HG03565 (cell line): ENCODE measurements at regions not wholly inside any gene's neighbourhood (a gene's known extent, or its start where the extent isn't known, plus 50 kb on each side); places are given as distances from the start of the nearest gene placed in this dataset.

ENCODE experiments used
- ATAC-seq: cut with Tn5 transposase; IDR thresholded peaks from one replicate; pipeline ENCODE4 v1.9.1; 2021; ENCODE audit warnings: mild to moderate bottlenecking, moderate library complexity; ENCODE audit not compliant: unreplicated experiment

DNA sequence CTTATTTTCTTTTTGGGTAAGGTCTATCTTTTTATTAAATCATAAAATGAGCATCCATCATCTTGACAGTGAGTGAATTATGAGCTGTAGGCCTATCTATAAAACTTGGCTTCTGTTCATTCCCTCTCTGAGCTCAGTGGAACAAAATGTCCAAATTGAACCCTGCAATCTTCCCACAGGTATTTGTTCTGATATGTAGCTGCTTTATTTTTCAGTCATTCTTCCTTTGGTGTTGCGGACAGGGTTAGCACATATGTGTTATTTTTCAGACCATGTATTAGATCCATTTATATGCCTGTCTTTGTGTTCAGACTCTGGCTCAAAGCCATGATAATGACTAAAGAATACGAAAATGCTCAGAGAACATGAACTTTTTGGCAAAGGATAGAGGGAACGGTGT lies 201.6 kb upstream of the KIAA1217 start:
- ATAC-seq, result no peak

DNA sequence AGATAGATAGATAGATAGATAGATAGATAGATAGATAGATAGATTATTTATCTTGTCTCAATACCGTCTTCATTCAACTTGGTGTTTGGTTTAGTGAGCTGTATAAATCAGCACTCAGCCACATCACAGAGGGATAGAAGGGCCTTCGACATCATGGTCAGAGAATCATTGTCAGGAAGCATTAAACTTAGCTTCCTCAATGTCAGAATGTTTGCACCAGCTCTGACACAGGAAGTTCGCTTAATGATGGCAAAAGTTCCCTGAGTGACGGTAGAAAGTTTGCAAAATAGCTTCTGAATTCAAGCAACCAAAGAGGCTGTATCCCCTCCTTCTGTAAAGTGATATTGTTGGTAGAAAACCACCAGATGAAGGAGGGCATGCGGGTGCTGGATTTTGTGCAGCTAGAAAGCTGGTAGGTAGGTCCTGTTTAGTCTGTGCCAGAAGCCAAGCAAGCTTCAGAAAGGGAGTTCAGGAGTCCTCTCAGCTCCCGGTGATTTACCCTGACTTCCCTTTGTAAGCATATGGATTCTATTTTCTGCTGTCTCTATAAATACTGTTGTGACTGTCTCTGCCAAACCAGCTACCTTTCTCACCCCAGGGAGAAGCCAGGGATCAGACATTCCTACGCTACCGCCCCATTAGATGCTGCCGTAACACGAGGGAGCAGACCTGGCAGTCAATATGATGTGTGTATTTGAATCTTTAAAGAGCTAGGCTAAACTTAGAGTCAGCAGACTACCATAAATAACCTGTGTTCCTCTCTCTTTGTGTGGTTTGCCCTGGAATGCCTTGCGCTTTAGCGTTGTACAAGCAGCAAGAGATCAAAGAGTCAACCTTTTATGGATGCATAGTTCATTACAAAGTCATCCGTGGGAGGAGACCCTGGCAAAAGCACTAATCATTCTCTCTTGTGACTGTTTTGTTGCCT lies 200.5 kb upstream of the KIAA1217 start:
- ATAC-seq, result no peak

DNA sequence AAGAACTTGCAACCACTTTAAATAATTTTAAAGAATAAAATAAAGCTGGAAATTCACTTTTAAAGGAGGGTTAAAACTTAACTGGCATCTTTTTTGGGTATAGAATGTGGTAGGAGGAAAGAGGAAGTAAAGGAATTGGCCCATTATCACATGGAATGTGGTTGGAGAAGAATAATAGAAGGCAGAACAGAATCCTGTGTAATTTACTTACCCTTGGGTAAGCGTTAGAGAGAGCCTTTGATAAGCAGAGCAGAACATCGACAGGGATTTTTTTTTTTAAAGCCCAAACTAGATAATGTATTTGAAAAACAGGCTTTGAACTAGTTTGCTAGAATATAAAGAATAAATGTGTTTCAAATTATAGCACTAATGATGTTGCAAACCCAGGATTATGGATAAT lies 199.8 kb upstream of the KIAA1217 start:
- no peak for ATAC-seq

DNA sequence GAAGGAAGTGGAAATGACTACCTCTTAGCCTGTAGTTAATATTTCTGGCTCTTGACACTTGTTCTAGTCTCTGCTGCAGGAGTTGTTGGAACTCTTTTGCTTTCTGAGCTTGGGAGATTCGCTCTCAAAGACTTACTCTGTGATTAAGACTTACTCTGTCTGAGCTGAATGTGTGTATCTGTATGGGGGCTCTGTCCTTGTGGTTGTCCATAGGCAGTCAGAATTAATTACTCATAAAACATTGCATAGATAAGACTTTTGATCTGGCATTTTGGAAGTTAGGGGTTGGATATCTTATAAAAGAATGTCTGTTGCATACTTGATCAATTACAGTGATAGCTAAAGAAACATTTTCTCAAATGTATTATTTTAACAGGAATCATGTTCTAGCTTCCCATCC lies 199.2 kb upstream of the KIAA1217 start:
- no peak for ATAC-seq

DNA sequence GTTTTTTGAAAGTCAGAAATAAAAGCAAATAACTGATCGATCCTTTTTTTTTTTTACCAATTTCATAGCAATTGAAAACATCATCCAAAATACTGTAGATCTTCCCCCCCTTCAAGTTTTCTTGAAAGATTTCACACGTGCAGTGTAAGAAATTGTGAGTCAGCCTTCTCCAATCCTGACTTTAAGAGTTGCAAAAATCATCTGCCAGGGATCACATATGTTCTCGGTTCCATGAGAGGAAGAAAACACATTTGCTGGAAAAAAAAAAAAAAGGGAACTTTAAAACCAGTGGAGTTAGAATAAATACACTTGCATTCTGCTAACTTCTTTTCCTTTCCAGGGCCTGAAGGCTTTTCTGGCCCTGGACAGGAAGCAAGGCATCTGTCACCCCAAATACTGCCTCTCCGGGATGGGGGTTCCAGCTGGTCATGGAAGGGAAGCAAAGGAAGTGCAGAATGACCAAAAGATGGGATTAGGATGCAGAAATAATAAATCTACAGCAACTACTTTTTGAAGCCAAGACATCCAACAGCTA lies 198.4 kb upstream of the KIAA1217 start:
- ATAC-seq, result no peak

DNA sequence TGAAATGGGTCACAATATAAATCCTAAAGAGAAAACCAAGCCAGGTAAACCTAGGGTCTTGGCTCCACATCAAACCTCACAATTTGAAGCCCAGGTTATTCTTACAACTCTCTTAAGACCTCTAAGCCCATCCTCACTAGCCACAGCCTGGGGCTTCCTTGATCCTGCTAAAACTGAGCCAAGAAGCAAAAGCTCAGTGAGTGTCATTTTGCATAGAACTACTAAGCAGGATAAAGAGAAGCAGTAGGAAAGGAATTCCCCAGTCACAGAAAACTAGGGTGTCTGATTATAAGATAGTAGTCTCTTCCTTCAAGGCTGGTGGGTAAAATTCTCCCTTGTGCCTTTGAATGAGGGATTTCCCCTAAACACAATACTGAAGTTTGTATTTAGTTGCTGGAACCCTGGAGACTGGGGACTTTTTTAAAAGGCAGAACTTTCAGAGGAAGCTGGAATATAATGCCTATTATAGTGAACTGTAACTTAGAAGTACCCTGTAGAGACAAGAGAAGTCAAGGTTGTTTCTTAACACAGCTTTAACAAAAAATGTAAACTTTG lies 196.6 kb upstream of the KIAA1217 start:
- no peak for ATAC-seq

DNA sequence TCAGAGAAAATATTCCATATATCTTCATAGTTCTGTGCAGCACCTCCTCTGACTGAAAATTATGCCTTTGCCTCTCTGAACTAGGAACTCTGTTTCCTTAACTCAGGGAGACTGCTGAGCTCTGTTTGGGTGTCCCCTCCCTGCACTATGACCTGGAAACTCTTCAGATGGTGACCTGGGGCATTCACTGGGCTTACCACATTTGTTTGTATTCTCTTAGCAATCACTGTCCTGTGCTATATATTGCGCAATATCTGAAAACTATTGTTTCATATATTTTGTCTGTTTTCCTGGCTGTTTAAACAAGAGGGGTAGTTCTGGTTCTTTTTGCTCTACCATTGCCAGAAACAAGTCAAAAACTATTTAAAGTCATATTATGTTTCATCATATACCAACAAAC lies 181.8 kb upstream of the KIAA1217 start:
- ATAC-seq, result no peak

DNA sequence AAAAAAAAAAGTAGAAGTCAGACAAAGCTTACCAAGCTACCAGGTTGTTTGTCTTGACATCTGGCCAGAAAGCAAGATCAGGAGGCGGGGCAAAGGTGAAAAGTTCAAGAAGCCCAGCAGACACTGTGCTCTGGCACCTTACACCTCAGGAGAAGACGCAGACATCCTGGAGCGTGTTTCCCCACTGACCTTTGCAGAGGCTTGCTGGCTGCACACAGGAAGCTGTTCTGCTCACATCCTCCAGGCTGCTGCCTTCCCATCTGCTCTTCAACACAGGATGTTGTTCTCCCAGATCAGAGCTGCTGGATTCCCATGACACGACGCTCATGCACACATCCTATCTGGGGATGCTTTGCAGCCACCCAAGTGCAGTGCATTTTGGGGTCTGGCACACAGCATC lies 174.4 kb upstream of the KIAA1217 start:
- no peak for ATAC-seq

DNA sequence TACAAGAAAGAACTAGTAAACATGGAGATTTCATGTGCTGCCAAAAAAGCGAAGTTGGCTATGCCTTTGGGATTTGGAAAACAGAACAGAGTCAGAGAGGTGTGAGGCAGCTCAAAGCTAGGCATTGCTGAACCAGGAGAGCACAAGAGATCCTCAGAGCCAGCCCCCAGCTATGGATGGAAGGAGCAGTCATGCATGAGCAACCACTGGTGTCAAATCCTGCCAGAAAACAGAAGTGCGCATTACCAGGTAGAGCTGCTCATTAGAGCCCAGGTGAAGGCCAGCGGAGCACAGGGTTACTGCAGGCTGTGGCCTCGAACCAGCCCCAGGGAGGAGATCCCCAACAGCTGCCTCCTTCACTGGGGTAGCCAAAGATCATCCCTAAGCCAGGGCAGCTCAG lies 173.2 kb upstream of the KIAA1217 start:
- no peak for ATAC-seq

DNA sequence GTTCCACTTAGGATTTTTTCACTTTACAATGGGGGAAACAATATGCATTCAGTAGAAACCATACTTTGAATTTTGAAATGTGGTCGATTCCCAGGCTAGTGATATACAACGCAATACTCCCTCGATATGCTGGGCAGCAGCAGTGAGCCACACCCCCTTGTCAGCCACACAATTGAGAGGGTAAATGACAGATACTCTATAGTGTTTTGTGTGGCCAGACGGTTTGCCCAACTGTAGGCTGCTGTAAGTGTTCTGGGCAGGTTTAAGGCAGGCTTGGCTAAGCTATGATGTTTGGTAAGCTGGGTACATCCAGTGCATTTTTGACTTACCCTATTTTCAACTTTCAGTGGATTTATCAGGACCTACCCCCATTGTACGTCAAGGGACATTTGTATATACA lies 169.6 kb upstream of the KIAA1217 start:
- ATAC-seq, result no peak

DNA sequence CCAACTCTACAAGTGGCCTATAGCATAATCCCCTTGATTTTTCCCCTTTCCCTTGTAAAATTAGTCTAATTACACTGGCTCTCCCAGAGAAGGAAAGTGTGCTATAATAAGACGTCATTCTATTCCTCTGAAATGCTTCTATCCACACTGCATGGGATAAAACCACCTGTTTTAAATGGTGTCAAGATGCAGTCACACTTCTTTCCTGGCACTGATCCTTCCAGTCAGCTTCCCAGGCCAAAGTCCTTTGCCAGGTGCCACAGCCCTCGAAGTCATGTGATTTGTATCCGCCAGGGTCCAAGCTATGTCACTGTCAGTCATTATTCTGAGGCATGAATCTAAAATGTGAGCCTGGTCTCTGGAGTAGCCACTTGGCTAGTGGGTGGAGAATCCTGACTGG lies 169.0 kb upstream of the KIAA1217 start:
- ATAC-seq, result no peak

DNA sequence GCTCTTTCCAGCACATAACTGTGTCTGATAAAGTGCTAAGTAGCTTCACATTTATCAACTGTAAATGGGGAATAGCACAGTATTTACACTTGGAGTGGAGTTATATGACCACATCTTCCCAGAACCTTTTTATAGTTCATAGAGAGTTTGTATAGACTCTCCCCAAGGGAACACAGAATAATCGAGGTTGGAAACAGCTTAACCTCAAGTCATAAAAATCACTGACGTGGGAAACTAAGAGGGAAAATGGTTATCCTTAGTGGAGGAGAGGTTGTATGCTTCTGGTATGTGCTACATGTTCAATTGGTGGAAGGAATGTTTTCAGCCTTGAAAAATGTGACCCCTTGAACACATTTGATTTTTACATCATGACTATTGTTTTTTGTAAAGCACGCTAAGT lies 167.9 kb upstream of the KIAA1217 start:
- ATAC-seq, result no peak

DNA sequence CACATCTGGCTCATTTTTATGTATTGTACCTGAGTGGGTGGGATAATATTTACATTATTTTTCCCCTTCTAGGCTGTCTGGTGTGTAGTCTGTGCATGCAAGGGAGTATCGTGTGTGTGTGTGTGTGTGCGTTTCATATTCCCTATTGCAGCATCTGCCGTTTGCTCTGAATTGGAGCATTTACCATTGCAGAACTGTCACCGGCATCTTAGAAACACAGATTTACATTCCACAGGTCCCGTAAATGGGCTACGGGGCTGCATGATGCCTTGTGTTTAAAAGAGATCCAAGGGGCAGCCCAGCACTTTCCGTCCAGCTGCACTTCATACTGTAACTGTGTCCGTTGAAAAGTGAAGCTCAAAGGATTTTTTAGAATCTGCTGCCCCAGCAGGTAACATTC lies 167.1 kb upstream of the KIAA1217 start:
- ATAC-seq, result no peak

DNA sequence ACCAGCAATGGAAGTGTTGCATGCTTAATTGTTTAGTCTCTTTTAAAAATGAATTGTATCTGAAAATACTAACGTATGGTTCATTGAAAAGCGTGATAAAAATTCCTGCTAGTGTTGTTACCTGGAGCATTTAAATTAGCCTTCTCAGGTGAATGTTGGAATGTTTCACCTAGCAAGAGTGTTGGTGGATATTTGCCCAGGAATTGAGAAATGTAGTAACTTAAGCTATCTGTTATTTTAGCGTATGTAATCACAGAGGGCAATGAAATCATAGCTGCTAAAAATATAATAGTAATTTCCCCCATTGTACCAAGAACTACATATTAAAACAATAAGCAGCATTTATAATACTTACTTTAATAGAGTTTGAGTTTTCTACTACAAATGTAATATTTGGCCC lies 166.1 kb upstream of the KIAA1217 start:
- no peak for ATAC-seq

DNA sequence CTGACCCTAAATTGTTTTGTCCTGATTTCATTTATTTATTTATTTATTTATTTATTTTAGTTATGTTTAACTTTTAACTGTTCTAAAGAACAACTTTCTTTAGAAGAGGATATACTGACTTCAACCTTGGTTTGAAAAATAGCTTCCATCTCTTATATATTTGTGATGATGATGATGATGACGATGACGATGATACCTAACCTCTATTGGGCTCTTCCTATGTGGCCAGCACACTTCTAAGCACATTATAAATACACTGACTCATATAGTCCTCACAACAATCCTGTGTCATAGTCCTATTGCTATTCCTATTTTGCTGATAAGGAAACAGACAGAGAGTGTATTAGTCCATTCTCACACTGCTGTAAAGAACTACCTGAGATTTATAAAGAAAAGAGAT lies 162.9 kb upstream of the KIAA1217 start:
- ATAC-seq, result no peak

DNA sequence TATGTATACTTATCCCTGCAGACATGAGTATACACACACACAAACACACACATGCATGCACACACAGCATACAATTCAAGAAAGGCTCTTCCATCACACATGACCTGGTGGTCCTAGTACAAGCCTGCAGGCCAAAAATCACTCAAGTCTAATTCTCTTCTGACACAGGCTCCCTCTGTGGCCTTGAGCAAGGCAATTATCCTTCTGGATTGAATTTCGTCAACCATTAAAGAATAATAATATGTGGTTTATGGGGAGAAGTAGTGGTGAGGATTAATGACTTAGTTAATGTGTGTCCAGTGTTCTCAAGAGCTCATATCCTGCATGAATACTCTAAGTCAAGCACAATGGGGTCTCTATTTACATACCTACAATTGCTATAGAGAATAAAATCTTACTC lies 161.8 kb upstream of the KIAA1217 start:
- no peak for ATAC-seq

DNA sequence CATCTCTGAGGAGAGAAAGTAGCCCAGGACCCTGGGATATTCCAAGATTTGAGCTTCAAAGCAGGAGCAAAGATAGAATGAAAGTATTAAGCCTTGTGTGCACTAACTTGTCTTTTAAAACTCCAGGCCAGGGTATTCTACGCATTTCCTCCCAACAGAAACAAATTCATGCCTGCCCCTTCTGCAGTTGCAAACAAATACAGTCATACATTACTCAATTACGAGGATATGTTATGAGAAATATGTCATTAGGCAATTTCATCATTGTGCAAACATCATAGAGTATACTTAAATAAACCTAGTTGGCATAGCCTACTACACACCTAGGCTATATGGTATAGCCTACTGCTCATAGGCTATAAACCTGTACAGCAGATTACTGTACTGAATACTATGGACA lies 154.5 kb upstream of the KIAA1217 start:
- ATAC-seq, result no peak

DNA sequence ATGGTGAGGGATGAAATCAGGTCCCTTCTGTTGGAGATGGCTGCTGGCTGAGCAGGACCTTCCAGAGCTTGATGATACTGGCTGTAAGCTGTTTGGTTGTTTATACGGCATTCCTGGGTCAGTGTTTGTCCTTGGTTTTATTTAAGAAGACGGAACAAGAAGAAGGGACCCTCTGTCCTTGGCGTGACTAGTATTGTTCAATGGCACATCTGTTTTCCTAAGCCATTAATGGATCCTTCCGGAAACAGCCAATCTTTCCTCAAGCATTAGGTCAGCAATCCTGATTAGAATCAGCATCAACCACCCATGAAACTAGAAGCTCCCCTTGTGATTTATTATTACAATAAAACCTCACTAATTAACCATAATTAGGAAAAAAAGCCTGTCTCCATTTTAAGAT lies 128.7 kb upstream of the KIAA1217 start:
- no peak for ATAC-seq

DNA sequence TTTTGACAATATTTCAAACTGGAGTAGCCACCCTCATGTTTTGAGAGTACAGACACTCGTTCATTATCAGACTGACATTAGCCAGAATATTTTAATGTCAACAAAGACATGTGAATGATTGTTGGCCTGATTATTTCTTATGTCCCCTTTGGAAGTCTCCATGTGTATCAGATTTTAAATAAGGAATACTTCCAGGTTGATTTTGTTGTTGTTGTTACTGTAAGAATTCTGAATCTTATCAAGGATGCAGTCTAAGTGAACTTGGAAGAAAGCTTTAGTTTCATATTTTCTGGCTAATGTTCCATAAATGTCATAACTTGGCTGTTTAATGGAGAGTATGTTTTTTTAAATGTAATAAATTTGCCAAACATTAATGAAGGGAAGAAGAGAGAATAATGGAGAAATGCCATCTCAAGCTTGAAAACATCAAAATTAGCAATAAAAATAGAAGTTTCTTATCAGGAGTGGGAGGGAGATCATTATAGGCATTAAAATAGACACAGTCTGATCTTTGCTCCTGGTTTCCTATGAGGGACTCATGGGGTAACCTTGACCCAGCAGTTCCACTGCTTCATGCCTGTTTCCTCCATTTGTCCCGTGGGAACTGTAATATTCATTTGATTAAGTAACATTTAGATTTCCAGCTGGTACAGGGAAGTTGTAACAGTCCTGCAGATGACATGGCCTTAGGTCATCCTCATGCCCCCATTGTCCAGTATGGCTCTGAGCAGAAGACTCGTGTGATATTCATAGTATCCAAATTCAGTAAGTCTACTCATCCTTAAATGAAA lies 122.4 kb upstream of the KIAA1217 start:
- ATAC-seq, result no peak

DNA sequence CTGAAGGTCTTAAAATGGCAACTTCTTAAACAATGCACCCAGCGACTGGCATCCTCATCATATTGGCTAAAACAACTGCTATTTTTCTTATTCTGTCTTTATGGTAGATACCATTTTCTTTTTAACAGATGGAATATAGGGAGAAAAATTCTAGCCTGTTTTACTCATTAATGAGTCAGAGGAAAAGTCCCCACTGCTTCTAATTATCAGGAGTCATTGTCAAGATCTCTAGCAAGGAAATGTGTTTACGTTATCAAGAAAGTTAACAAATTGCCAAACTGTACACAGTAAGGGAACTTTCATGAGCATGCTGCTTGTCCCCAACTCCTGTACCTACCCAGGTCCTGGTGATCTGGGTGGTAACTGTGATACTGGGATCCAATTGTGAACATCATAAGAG lies 117.7 kb upstream of the KIAA1217 start:
- no peak for ATAC-seq

DNA sequence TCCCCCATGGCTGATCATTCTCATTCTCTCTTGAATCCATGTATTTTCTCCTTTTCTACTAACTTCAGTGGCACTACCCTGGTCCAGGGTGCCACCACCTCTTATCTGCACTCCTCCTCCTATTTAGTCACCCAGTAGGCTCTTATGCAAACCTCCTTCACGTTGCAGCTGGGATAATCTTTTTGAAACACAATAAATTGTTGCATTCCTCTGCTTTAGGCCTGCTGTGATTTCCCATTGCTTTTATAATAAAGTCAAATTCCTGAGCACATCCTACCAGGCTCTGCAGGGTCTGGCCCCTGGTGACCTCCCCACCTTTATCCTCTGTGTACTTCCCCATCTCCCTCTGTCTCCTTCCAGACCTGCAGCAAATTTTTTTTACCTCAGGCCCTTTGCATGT lies 112.7 kb upstream of the KIAA1217 start:
- no peak for ATAC-seq

DNA sequence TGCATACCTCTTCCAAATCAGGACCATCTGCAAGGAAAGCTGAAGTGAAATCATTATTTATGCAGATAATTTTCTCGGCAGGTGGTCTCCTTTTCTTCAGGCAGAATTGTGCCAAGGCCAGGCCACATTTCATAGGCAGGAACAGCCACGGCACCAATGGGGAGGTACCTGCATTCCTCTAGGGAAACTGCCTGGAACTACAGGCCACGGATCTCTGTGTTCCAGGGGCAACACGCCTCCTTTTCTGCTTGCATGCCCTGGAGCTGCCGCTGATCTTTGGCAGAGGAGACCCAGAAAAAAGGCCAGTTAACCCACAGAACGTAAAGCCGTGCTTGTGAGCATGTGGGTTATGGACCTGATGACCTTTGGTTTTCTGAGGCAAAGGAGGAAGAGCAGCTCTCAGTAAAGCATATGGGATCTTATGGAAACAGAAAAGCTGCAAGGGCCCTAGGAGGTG lies 111.2 kb upstream of the KIAA1217 start:
- no peak for ATAC-seq
